NCI-H2196 (cell line): ENCODE measurements at regions not wholly inside any gene's neighbourhood (a gene's known extent, or its start where the extent isn't known, plus 50 kb on each side); places are given as distances from the start of the nearest gene placed in this dataset.

ENCODE experiments used
- DNase-seq: peaks from one replicate; lab custom pipeline; 2025; ENCODE audit not compliant: unreplicated experiment; lab: John Stamatoyannopoulos, UW

DNA sequence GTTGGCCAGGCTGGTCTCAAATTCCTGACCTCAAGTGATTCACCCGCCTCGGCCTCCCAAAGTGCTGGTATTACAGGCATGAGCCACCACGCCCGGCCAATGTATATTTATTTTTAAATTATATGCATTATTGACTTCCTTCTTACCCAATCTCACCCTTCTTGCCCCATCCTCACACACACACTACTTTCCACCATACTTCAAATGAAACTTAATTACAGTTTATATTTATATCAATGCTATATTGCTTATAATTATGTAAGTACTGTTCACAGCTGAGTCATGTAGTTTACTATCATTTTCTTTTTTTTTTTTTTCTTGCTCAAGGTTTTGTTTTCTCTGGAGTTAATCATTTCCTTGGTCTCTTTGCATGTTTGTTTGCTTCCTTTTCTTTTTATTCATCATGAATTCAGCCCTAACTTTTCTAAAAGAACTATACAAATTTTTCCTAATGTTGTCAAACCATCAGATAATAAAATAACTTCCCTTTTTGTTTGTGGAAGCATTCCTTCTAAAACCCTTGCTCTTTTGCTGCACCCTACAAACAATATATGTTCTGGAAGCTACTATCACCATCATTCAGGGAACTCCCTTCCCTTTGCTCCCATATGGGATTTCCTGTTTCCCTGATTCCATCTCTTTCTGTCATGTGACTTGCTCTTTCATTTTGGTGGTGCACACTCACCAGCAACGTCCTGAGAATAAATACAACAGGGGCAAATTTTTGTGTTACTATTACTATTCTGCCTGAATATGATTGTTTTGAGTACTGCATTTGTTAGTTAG is 201.7 kb upstream of the SASH1 start:
- DNase-seq = no peak

DNA sequence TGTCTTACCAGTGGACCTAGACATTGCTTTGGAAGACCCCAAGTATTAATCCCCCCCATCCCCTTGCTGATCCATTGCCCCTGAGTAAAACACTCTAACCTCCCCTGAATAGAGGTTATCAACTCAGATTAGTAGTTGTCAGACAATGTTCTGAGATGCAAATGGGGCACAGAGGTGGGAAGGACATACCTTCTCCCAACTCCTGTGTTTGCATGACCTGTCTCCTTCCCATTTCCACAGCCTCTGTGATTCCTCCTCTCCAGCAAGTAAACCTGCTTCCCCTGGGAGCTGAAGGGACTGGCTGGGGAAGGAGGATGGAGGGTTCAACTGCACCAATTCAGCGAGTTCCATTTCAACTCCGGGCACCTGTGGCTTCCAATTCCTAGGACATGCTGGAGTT is 199.8 kb upstream of the SASH1 start:
- no peak for DNase-seq

DNA sequence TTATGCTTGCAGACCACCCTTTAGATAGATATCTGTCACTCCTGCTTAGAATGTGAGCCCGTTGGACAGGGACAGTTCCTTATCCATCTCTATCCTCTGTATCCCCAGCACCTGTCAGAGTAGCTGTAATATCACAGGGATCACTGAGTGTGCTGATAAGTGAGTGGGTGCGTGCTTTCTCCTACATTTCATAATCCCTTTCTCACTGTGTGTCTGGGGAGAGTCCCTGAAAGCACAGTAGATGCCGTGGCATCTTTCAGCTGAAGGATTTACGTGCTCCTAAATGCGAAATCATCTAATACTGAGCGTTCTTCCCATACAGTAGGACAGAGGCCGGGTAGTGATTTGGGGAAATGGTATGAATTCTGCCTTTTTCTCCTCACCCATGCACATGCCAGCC is 198.9 kb upstream of the SASH1 start:
- no peak for DNase-seq

DNA sequence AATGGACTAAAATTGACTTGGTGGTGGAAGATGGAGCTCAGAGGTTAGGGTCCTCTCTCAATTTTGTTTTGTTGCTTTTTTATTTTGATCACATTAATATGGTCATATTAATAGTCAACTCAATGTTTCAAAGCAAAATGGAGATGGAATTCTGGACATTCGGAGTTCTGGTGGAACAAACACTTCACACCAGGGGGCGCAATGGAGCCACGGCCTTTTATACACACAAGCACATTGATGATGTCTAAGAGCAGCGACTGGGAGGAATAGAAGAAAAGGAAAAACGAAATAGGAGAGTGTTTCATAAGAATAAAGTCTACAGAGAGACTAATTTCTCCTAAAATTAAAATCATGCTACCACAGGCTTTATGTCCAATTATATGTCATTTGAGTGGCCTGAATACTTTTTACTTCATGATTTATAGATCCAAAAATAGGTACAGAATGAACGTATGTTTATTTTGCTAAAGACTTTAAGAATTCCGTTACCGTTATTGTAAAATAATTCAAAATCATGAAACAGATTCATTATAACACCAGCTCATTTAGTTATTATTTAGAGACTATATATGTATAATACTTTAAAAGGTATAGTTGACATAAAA is 197.6 kb upstream of the SASH1 start:
- DNase-seq = peak; percentile 57

DNA sequence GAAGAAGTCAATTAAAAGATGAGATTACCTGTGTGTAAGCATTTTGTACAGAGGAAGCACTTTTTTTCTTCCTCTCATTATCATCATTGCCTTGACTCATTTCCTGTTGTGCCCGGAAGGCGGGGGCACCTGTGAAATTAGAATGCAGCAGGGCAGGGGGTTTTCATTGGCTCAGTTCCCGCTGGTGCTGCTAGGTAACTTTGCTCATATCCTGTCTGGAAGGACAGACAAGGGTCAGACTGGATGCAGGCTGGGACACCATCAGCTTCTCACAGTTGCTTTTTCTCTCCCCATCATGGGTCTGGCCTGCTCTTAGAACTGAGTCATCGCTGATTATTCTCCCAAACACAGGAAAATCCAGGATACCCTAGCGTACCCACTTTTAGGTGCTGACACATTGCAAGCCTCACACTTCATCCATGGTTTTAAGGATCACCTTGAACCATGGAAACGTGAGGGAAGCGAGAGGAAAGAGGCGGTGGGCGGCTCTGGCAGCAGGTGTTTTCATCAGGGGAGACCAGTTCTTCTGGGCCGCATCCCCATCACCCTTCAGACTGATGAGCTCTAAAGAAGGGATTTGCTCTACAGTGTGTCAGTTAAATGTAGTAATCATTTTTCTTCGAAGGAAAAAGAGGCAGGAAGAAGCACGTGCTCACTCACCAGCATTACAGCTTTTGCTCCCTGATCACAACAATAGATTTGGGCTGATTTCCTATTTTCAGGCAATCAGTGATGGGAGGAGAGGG is 195.7 kb upstream of the SASH1 start:
- no peak for DNase-seq

DNA sequence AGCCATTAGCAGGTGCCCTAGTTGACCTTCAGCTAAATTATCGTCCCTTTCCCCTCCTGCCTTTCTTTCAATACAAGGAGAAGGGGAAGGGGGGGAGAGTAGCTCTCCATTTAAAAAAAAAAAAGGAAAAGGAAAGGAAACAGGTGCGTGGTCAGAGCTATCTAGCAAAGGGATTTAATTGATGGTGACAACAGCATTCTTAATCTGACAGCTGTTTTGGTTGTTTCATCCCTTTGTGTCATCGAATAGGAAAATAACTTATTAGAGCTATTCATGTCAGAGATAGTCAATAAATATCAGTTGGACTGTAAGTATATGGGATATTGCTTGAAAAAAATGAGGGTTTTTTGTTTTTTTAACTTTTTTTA is 195.2 kb upstream of the SASH1 start:
- no peak for DNase-seq

DNA sequence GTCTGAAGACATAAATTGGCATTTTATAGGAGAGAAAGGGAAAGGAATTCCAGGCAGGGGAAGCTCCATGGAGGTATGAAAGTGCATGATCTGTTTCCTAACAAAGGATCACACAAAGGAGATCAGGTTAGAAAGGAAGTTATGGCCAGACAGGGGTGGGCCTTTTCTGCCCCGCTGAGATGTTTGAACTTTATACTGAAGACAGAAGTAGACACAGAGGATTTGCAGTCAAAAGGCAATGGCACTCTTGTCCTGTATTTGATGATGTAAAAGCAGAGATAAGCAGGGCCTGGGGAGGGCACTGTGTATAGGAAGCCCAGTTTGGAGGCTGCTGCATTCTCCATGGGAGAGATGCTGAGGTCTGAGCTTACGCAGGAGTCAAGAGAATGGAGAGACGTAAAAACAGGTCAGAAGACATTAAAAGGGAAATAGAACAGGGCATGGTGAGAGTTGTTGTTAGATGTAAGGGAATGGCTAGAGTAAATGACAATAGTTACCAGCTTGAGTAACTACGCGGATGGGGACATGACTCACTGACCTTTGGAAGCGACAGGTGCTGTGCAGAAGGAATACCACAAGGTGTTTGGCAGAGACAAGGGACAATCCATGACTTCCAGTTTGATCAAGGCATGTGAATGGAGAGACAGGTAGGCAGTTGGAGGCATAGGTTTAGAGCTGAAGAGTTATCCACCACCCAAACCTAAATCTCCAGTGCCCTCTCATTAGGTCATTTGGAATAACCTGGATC is 190.6 kb upstream of the SASH1 start:
- no peak for DNase-seq

DNA sequence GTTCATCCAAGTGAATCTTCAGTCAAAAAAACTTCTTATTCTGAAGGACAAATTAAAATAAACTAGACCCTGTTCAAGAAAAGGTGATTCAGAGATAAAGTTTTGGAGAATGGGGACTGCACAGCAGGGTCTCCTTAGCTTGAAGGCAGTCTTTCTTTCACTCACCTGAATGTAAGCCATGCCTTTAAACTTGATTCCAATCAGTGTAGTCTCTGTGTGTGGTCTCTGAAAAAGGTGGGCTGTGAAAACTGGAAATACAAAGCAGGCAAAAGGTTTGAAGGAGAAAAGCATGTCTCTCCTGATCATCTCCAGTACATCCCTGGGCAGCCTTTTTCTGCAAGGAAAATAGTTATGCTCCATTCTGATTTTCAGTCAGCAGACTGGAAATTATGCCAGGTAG is 188.0 kb upstream of the SASH1 start:
- DNase-seq = no peak

DNA sequence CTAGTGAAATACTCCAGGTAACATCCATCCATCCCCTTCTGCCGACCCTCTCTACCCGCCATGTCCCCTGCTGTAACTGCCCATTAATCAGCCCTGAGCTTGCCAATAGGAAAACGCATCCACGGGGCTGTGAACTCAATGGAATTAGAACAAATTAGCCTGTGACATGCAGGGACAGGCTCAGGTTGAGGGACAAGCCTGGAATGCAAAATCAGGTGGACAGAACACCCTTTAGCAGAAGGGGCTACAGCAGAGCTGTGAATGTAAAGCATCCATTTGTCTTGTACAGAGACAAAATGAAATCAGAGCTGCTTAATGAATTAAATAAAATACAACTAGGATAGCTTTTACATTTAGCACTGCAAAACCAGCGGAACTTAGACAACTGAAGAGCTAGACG is 187.3 kb upstream of the SASH1 start:
- no peak for DNase-seq

DNA sequence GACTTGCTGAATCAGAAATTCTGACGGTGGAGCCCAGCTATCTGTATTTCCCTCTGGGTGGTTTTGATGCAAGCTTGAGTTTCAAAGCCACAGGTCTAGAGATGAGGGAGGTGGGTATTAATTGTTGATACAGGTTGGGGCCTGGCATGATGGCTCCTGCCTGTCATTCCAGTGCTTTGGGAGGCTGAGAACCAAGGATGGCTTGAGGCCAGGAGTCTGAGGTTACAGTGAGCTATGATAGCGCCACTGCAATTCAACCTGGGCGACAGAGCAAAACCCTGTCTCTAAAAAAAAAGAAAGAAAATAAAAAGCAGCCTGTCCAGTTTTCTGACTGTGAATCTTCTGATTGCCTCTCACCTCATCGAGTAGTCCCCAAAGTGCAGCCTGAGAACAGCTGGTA is 184.8 kb upstream of the SASH1 start:
- DNase-seq = no peak

DNA sequence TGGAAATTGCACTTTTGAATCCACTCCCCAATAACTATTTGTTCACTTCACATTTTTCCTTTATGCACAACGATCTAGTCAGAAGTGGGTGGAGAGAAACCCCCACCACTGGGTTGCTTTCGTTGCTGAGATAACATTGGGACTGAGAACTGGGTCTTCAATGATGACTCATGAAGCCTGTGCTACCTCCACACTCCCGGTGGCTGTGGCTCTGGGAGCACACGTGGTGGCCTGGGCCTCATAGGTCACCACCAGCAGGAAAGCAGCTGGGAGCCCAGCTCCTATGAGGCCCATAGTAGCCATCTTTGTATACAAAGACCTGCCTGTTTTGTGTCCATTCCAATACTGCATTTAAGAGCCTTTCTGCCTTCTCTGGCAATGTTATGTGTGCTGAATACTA is 178.0 kb upstream of the SASH1 start:
- no peak for DNase-seq

DNA sequence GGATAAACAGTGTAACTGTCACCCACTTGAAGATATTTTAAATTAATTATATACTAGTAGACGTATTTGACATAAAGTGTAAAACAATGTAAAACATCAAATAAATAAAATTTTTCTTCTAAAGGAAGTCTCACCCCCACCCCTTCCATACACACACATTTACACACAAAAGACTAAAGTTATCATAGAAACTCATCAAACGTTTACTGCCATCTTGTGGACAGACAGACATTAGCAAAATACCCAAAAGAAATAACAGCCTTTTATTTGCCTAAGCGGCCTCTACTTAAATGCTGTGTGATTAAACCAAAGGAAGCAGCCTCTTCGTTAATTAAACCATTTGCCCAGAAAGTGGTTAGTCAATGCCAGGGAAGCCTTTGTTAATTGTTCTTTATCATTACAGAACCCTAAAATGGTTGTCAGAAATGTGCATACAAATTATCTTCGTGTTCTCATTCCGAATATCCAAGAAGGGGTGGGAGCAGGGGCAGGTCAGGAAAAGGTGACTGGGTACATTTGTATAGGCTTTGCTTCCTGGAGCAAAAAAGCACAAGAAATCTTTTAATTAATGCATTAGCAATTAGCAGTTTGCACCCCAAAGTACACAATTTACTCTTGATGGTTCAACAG is 176.2 kb upstream of the SASH1 start:
- peak; percentile 26 for DNase-seq

DNA sequence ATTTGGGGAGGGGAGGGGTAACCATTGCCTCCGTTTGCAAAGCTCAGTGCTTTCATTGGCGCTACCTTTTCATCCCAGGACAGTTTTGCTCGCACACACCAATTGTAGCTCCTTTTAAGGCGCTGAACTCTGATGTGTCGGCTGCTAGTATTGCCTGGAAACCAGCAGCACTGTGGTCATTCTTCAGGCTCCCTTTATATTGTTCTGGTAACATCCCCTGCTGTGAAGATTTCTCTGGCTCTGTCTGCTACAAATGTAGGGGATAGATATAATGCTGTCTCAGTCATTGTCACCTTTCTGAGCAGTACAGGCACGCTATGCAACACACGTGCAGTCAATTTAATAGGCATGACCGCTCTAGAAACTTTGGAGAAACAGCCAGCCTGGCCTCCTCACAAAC is 172.9 kb upstream of the SASH1 start:
- DNase-seq = no peak

DNA sequence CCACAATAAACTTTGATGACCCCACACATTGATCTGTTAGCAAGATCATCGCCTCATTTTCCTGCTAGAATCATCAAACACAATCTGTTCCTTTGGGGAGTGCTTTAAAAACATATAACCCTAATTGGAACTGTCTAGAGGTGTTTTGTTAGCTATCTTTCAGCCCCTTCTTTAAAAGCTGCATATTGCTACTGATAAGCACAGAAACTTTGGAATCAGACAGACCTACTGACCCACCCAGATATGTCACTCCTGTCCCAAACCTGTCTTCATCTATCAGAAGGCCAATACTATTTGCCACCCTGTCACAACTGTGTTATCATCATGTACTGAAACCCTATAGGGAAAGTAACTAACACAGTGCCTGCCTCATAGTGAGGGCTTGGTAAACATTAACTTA is 172.4 kb upstream of the SASH1 start:
- DNase-seq = no peak

DNA sequence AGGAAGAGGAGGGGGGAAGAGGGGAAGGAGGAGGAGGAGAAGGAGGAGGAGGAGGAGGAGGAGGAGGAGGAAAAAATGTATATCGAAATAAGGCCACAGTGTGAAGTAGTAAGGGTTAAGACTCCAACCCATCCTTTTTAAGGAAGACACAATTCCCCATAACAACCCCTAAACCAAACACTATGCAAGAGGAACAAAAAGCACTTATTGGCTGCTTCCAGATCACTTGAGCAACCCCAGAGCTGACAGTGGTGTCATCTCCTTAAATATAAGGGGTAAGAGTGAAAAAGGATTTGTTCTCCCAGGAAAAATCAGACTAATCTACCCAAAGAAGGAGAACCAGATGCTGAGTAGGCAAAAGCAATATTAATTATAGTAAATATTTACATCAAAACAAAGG is 169.1 kb upstream of the SASH1 start:
- DNase-seq = no peak

DNA sequence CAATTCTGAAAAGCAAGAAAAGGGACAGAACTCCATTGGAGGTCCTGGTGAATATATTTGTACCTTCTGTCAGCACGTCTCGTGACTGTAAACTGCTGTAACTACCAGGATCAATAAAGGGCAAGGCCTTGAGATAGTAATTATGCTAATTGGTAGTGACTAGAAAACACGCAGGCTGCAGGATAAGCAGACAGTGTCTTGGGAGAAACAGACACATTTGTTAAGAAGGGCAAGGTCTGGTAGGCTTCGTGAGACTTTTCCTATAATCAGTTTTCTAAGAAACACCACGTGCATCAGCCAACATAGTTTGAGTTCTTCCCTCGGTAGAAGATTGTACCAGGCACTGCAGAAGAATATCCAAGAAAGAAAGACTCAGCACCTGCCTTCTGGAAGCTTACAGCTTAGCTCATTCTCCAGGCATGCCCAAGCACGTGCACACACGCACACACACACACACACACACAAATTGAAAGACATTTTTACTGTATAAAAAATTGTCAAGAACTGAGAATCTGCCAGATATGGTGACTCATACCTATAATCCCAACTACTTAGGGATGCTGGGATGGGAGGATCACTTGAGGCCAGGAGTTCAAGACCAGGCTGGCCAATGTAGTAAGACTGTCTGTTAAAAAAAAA is 167.0 kb upstream of the SASH1 start:
- DNase-seq = no peak

DNA sequence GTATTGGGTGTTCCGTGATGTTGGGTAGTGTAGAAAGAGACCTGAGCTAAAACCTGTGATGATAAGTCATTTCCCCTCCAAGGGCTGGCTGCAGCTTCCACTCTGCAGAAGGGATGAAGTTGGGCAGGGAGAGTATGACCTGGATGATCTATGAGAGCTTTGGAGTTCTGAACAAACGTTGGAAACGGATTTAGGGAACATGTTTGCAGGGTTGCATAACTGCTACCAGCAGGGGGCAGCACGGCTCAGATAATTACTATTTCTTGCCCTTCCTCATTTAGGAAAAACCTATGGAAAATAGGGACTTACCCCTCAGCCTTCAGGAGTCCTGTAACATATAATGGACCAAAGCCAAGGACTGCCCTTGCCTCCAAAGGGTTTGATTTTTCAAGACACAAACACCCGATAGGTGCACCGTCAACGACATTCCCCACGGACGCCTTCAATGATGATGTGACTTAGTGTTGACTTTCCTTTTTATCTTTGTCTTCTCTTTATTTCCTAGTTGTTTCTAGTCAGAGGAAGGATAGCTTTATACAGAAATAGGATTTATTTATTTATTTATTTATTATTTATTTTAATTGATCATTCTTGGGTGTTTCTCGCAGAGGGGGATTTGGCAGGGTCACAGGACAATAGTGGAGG is 164.9 kb upstream of the SASH1 start:
- DNase-seq = peak; percentile 9

DNA sequence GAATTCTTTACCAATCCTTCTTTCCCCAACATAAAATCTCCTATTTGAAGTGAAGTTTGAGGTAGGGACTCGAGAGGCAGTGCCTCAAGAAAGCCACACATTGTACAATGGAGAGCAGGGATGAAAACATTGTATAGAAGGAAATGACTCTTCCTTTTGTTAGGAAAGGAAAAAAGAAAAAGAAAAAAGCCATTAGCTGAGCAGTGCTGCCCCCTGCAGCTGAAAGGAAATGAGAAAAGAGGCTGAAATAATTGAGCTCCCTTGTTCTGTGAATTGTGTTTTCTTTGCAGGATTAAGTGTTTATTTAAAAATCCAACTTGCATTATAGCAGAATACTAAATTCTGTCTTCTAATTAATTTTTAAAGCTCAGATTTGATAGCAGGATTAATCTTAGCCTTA is 162.9 kb upstream of the SASH1 start:
- no peak for DNase-seq

DNA sequence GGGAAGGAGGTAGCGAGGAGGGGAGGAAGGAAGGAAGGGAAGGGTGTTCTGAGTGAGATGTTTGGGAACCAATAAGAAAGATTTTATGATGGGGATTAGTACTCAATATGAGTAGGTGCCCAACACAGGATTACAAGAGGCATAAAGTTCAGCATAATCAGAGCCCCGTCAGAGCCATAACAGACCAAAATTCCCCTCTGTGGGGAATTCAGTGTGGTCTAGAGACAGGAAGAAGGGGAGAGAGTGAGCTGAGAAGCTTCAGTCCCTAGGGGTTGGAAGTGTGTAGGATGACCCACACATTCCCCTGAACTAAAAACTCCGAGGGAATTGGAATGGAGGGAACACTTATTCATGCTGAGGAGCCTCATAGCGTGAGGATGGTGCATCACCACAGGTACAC is 160.3 kb upstream of the SASH1 start:
- no peak for DNase-seq

DNA sequence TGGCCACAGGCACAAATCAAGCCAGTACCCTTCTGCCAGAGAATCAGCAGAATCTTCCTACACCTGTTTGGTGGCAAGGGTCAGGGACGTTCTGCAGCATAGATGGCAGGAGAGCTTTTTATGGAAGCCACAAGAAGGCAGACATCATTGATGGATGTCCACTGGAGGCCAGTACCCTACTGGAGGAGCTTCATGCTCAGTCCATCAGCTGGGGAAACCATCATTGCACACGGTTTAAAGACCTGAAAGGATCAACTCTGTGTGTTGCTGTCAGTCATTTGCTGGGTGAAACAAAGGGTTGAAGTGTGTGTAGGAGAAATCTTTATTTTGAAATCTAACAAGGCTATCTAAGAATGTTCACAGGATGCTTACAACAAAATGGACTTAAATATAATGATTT is 158.9 kb upstream of the SASH1 start:
- no peak for DNase-seq
